ENCODE measurements at regions not wholly inside any gene's neighbourhood (a gene's known extent, or its start where the extent isn't known, plus 50 kb on each side); places are given as distances from the start of the nearest gene placed in this dataset.

GRCh38 chr2:13905831-13906230 is 726.7 kb upstream of the LRATD1 start:
- TF ChIP-seq TAF1 (IDR thresholded peaks at IDR 0.05; ENCODE audit: low read depth) (no peak), EP300 (IDR thresholded peaks at IDR 0.05; ENCODE audit: borderline replicate concordance) (no peak), YY1 (IDR thresholded peaks at IDR 0.05; ENCODE audit: low read depth) (no peak), CREB1 (IDR thresholded peaks at IDR 0.05; ENCODE audit: low read depth) (no peak), EGR1 (IDR thresholded peaks at IDR 0.05) (no peak), CEBPB (IDR thresholded peaks at IDR 0.05) (no peak), ZBTB7A (IDR thresholded peaks at IDR 0.05; ENCODE audit: low read depth) (no peak), RAD21 (IDR thresholded peaks at IDR 0.05; ENCODE audit: low read depth) (no peak)
- TF ChIP-seq, protein P1, sequence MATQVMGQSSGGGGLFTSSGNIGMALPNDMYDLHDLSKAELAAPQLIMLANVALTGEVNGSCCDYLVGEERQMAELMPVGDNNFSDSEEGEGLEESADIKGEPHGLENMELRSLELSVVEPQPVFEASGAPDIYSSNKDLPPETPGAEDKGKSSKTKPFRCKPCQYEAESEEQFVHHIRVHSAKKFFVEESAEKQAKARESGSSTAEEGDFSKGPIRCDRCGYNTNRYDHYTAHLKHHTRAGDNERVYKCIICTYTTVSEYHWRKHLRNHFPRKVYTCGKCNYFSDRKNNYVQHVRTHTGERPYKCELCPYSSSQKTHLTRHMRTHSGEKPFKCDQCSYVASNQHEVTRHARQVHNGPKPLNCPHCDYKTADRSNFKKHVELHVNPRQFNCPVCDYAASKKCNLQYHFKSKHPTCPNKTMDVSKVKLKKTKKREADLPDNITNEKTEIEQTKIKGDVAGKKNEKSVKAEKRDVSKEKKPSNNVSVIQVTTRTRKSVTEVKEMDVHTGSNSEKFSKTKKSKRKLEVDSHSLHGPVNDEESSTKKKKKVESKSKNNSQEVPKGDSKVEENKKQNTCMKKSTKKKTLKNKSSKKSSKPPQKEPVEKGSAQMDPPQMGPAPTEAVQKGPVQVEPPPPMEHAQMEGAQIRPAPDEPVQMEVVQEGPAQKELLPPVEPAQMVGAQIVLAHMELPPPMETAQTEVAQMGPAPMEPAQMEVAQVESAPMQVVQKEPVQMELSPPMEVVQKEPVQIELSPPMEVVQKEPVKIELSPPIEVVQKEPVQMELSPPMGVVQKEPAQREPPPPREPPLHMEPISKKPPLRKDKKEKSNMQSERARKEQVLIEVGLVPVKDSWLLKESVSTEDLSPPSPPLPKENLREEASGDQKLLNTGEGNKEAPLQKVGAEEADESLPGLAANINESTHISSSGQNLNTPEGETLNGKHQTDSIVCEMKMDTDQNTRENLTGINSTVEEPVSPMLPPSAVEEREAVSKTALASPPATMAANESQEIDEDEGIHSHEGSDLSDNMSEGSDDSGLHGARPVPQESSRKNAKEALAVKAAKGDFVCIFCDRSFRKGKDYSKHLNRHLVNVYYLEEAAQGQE (IDR thresholded peaks at IDR 0.05; ENCODE audit: low read depth), result no peak
- TF ChIP-seq, protein P2, sequence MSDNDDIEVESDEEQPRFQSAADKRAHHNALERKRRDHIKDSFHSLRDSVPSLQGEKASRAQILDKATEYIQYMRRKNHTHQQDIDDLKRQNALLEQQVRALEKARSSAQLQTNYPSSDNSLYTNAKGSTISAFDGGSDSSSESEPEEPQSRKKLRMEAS (IDR thresholded peaks at IDR 0.05), result no peak
- TF ChIP-seq, protein P3, sequence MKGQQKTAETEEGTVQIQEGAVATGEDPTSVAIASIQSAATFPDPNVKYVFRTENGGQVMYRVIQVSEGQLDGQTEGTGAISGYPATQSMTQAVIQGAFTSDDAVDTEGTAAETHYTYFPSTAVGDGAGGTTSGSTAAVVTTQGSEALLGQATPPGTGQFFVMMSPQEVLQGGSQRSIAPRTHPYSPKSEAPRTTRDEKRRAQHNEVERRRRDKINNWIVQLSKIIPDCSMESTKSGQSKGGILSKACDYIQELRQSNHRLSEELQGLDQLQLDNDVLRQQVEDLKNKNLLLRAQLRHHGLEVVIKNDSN (IDR thresholded peaks at IDR 0.05), result no peak

Data from Ishikawa (cell line).